ENCODE measurements at regions not wholly inside any gene's neighbourhood (a gene's known extent, or its start where the extent isn't known, plus 50 kb on each side); places are given as distances from the start of the nearest gene placed in this dataset.
"Not testable (repeated sequence)": the region's sequence is repeated elsewhere in the genome, so short reads cannot be mapped to it uniquely, and the experiment has no call there.

DNA sequence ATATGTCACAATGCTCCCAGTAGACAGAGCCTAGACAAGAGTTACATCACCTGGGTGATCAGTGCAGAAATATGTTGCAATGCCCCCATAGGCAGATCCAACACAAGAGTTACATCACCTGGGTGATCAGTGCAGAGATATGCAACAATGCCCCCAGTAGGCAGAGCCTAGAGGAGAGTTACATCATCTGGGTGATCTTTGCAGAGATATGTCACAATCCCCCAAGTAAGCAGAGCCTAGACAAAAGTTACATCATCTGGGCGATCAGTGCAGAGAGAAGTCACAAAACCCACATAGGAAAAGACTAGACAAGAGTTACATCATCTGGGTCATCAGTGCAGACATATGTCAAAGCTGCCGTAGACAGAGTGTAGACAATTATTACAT is 138.2 kb upstream of the FRG2B start:
- TF ChIP-seq, protein P1, sequence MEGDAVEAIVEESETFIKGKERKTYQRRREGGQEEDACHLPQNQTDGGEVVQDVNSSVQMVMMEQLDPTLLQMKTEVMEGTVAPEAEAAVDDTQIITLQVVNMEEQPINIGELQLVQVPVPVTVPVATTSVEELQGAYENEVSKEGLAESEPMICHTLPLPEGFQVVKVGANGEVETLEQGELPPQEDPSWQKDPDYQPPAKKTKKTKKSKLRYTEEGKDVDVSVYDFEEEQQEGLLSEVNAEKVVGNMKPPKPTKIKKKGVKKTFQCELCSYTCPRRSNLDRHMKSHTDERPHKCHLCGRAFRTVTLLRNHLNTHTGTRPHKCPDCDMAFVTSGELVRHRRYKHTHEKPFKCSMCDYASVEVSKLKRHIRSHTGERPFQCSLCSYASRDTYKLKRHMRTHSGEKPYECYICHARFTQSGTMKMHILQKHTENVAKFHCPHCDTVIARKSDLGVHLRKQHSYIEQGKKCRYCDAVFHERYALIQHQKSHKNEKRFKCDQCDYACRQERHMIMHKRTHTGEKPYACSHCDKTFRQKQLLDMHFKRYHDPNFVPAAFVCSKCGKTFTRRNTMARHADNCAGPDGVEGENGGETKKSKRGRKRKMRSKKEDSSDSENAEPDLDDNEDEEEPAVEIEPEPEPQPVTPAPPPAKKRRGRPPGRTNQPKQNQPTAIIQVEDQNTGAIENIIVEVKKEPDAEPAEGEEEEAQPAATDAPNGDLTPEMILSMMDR (conservative IDR thresholded peaks at IDR 0.05; ENCODE audit: low read length): not testable (repeated sequence)
- TF ChIP-seq EZH2phosphoT487 (IDR thresholded peaks at IDR 0.05; ENCODE audit: borderline replicate concordance, low read depth, low read length): not testable (repeated sequence)

Measured in OCI-LY7 (cell line).